A673 (cell line): ENCODE measurements at regions not wholly inside any gene's neighbourhood (a gene's known extent, or its start where the extent isn't known, plus 50 kb on each side); places are given as distances from the start of the nearest gene placed in this dataset.
"Not testable (repeated sequence)": the region's sequence is repeated elsewhere in the genome, so short reads cannot be mapped to it uniquely, and the experiment has no call there.

Experiments
- BruUV-seq: library from RNA; stranded (reverse); fragments of 400-500 nt; replicated peaks from 2 replicates; lab custom pipeline; 2021; lab: Mats Ljungman, UMichigan
- CTCF ChIA-PET: fragments of 300-600 bp; sonication (Branson Sonifier 250); formaldehyde crosslinking; loops from one replicate; lab custom pipeline; 2022; ENCODE audit warnings: antibody characterized with exemption; lab: Charles Lee
- POLR2A ChIA-PET: fragments of 300-600 bp; sonication (Branson Sonifier 250); formaldehyde crosslinking; loops from one replicate; lab custom pipeline; 2022; ENCODE audit warnings: antibody characterized with exemption; ENCODE audit not compliant: low non-redundant PET; lab: Charles Lee
- DNase-seq: peaks from one replicate; pipeline ENCODE4 v3.0.0-alpha.2; 2015; ENCODE audit warnings: low spot score
- H3K27ac ChIP-seq: fragments of 200-600 bp; sonication (generic); 2 replicates; pipeline ENCODE4 v1.5.1; 2016; ENCODE audit warnings: mixed run types, low read depth, mild to moderate bottlenecking, mixed read lengths, antibody characterized with exemption, low read length; ENCODE audit not compliant: poor library complexity, severe bottlenecking
- H3K27me3 ChIP-seq: fragments of 200-600 bp; sonication (generic); replicated peaks from 2 replicates; pipeline ENCODE4 v1.6.1; 2017; ENCODE audit warnings: mixed run types, low read depth, mild to moderate bottlenecking, mixed read lengths, antibody characterized with exemption, low read length; ENCODE audit not compliant: insufficient read depth, poor library complexity
- H3K36me3 ChIP-seq: fragments of 200-600 bp; sonication (generic); 2 replicates; pipeline ENCODE4 v1.6.1; 2016; ENCODE audit warnings: mixed run types, mild to moderate bottlenecking, mixed read lengths, antibody characterized with exemption, low read length; ENCODE audit not compliant: insufficient read depth, poor library complexity, severe bottlenecking
- H3K4me1 ChIP-seq: fragments of 200-600 bp; sonication (generic); 2 replicates; pipeline ENCODE4 v1.6.1; 2017; ENCODE audit warnings: mixed run types, mild to moderate bottlenecking, mixed read lengths, antibody characterized with exemption, low read length; ENCODE audit not compliant: insufficient read depth, poor library complexity, severe bottlenecking
- H3K4me3 ChIP-seq: fragments of 200-600 bp; sonication (generic); 2 replicates; pipeline ENCODE4 v1.5.1; 2016; ENCODE audit warnings: low read depth, mixed run types, mild to moderate bottlenecking, mixed read lengths, low read length; ENCODE audit not compliant: poor library complexity, severe bottlenecking
- H3K9me3 ChIP-seq: fragments of 200-600 bp; sonication (generic); 2 replicates; pipeline ENCODE4 v1.6.1; 2016; ENCODE audit warnings: mixed run types, low read depth, mild to moderate bottlenecking, mixed read lengths, antibody characterized with exemption, low read length; ENCODE audit not compliant: poor library complexity, severe bottlenecking
- EZH2 ChIP-seq: fragments of 200-600 bp; sonication (generic); IDR thresholded peaks from 2 replicates; pipeline ENCODE4 v1.6.1; 2017; ENCODE audit warnings: borderline replicate concordance, low read depth, mild to moderate bottlenecking, mixed read lengths, antibody characterized with exemption, low read length; ENCODE audit not compliant: poor library complexity, severe bottlenecking
- intact Hi-C: fragments of 100-400 bp; cut with micrococcal nuclease; formaldehyde crosslinking; loops from one replicate; pipeline ENCODE4 v1.10.0; 2022; ENCODE audit not compliant: unreplicated experiment
- TF ChIP-seq, protein P1 (sequence below): fragments of 300-800, 200-600 bp; sonication (generic); conservative IDR thresholded peaks from 2 replicates; pipeline ENCODE4 v1.5.1; 2017; ENCODE audit warnings: low read depth, mild to moderate bottlenecking, antibody characterized with exemption, low read length, moderate library complexity, mixed read lengths

DNA sequence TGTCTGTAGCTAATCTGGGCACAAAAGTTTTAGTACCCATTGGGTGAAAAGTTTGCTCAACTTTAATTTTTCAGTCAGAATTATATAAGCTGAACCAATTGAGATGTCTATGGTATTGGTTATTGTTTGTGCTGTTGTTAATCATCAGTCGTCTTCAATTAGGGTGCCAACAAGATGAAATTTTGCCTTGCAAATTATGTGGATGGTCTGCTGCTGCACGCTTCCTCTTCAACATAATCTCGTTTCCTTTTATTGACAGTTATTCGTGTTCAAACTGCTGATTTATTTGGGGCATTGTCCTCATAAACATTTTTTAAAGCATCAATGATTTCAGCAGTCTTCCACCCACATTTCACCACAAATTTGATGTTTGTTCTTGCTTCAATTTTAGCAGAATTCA, 194.0 kb downstream of the HTR1A start:
- no peak for DNase-seq
- Histone ChIP-seq H3K4me3 (no peak overlapping the region), H3K9me3 (no peaks in the 10 kb centered on the region), H3K27me3 (no peaks in the 10 kb centered on the region), H3K36me3 (no peaks in the 10 kb centered on the region), H3K27ac (no peak overlapping the region), H3K4me1 (no peaks in the 10 kb centered on the region)
- CTCF ChIA-PET = no interaction called here
- TF ChIP-seq EZH2 = no peak
- TF ChIP-seq, protein P1, sequence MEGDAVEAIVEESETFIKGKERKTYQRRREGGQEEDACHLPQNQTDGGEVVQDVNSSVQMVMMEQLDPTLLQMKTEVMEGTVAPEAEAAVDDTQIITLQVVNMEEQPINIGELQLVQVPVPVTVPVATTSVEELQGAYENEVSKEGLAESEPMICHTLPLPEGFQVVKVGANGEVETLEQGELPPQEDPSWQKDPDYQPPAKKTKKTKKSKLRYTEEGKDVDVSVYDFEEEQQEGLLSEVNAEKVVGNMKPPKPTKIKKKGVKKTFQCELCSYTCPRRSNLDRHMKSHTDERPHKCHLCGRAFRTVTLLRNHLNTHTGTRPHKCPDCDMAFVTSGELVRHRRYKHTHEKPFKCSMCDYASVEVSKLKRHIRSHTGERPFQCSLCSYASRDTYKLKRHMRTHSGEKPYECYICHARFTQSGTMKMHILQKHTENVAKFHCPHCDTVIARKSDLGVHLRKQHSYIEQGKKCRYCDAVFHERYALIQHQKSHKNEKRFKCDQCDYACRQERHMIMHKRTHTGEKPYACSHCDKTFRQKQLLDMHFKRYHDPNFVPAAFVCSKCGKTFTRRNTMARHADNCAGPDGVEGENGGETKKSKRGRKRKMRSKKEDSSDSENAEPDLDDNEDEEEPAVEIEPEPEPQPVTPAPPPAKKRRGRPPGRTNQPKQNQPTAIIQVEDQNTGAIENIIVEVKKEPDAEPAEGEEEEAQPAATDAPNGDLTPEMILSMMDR = no peak
- BruUV-seq = no TSS peak
- intact Hi-C loops = no loop called here
- POLR2A ChIA-PET = no interaction called here

DNA sequence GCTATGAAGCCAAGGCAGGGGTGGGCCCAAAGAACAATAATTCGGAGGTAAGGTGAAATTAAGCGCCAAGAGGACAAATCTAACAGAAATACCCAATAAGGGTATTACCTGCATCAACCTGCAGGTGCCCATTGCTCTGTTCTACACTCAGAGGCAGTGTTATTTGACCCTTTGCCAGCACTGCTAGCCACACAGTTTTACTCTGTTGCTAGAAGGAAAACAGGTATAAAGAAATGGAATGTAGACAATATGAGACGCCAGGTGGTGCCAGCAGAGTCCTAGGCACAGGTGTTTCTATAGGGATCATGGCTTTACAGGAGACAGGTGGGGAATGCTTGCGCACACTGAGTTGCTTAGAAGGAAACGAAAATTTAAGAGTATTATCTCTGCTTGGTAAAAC, 201.3 kb downstream of the HTR1A start:
- H3K4me1 ChIP-seq = no peaks in the 10 kb centered on the region
- intact Hi-C loops = no loop called here
- CTCF ChIA-PET = no interaction called here
- H3K27me3 ChIP-seq = no peaks in the 10 kb centered on the region
- H3K9me3 ChIP-seq = no peaks in the 10 kb centered on the region
- POLR2A ChIA-PET = no interaction called here
- DNase-seq = no peak
- TF ChIP-seq, protein P1 = no peak
- no peak for TF ChIP-seq EZH2
- H3K36me3 ChIP-seq = no peaks in the 10 kb centered on the region
- BruUV-seq = no TSS peak
- H3K27ac ChIP-seq = no peak overlapping the region
- no peak overlapping the region for H3K4me3 ChIP-seq

DNA sequence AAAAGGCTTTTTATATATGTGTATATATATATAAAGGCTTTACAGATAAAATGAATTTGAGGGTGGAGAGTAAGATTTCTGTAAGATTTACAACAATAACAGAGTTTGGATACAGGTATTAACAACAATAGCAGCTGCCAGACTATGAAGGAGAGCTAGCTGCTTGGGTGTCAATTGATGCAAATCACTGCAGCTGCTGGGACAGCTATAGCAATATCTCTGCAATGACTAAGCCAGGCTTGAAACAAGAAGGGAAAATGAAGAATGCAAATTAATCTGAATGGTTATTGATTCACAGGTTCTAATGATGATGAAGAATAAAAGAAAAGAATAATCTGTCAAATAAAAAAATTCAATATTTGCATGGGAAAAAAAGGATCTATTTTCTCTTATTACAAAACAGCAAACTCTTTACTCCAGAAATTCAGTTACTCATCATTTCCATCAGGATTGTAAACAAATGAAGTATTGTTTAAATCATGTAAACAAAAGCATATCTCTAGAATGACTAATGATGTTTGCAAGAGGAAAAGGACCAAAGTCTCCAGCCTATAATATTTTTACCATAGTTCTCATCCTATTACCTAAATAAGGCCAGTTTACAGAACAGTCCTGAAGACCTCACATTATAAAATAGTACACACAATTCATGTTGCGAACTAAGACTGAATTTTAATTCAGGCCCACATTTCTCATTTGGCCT, 219.0 kb downstream of the HTR1A start:
- no peak for DNase-seq
- no TSS peak for BruUV-seq
- CTCF ChIA-PET = no interaction called here
- no peaks in the 10 kb centered on the region for H3K27me3 ChIP-seq
- no peaks in the 10 kb centered on the region for H3K9me3 ChIP-seq
- no peak overlapping the region for H3K27ac ChIP-seq
- intact Hi-C loops = no loop called here
- POLR2A ChIA-PET = no interaction called here
- no peaks in the 10 kb centered on the region for H3K36me3 ChIP-seq
- no peaks in the 10 kb centered on the region for H3K4me1 ChIP-seq
- no peak overlapping the region for H3K4me3 ChIP-seq
- TF ChIP-seq, protein P1 = no peak
- no peak for TF ChIP-seq EZH2

GRCh38 chr5:63732880-63733279, 229.4 kb downstream of the HTR1A start:
- H3K27ac ChIP-seq, BruUV-seq, H3K36me3 ChIP-seq, POLR2A ChIA-PET, H3K4me3 ChIP-seq, intact Hi-C loops, H3K4me1 ChIP-seq, DNase-seq, H3K9me3 ChIP-seq, CTCF ChIA-PET, H3K27me3 ChIP-seq: not testable (repeated sequence)
